ENCODE measurements at regions not wholly inside any gene's neighbourhood (a gene's known extent, or its start where the extent isn't known, plus 50 kb on each side); places are given as distances from the start of the nearest gene placed in this dataset.

DNA sequence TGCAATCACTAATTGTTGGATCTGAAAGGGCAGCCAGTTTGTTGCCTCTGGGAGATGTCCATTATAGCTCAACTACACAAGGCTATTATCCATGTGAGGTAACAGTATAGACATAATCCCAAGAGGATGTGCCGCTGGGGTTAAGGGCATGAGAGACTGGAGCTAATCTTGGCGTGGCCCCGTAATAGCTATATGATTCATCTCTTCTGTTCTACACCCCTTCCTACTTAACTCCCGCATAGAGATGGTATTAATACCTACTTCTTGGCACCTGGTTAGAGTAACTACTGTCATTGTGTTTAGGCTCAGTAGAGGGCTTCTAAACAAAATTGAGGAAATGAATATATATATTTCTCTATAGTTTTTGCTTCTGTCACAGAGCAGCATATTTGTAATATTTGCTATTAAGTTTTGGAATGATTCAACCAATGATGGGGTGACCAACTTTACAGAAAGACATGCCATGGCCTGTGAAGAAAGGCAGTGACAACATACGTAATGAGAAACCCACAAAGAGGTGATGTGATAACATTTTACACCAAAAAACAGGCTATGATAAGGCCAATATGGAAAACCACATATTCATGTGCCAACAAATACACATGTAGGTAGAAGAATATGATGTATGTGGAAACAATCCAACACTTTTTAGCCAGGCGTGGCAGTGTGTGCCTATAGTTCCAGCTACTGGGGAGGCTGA lies 76.8 kb upstream of the DPH6 start:
- ChIA-PET POLR2A (no interaction called here), CTCF (no interaction called here), RAD21 (ENCODE audit: low non-redundant PET in 1 of 2, low total read pairs in 2 of 2, uncharacterized antibody in 2 of 2, unreplicated experiment in 2 of 2) (no interaction called here)
- BruUV-seq (replicated peaks) = no TSS peak
- no peak for DNase-seq (ENCODE audit: low read depth, low spot score)
- Histone ChIP-seq H3K4me3 (replicated peaks in 1 of 2; ENCODE audit: low read depth in 1 of 2, low read length in 2 of 2) (no peak overlapping the region), H2AFZ (ENCODE audit: low read depth, low read length, poor library complexity, severe bottlenecking) (no peak overlapping the region), H3K36me3 (ENCODE audit: control insufficient read depth in 1 of 2, insufficient read depth in 2 of 2, low read length in 2 of 2) (no peaks in the 10 kb centered on the region), H3K27me3 (ENCODE audit: insufficient read depth, low read length) (no peaks in the 10 kb centered on the region), H3K4me1 (ENCODE audit: control insufficient read depth in 1 of 2, insufficient read depth in 2 of 2, low read length in 2 of 2) (no peaks in the 10 kb centered on the region), H3K9me3 (ENCODE audit: control insufficient read depth in 1 of 2, insufficient read depth in 1 of 2, low read depth in 1 of 2, low read length in 2 of 2) (no peaks in the 10 kb centered on the region), H3K4me2 (ENCODE audit: low read length) (no peak overlapping the region), H3K27ac (ENCODE audit: low read depth, low read length) (no peak overlapping the region), H3K79me2 (ENCODE audit: insufficient read depth, low read length) (no peaks in the 10 kb centered on the region), H3K9ac (ENCODE audit: low read length) (no peak overlapping the region), H4K20me1 (ENCODE audit: insufficient read depth) (no peaks in the 10 kb centered on the region), H3K9me2 (ENCODE audit: insufficient read depth) (no peaks in the 10 kb centered on the region)
- no peak for ATAC-seq
- TF ChIP-seq POLR2AphosphoS5 (IDR thresholded peaks at IDR 0.05; ENCODE audit: low read depth, low read length) (no peak), EGR1 (IDR thresholded peaks at IDR 0.05; ENCODE audit: low read depth) (no peak), RAD21 (IDR thresholded peaks at IDR 0.05; ENCODE audit: low read depth) (no peak)
- intact Hi-C loops (cut with micrococcal nuclease) = no loop called here

DNA sequence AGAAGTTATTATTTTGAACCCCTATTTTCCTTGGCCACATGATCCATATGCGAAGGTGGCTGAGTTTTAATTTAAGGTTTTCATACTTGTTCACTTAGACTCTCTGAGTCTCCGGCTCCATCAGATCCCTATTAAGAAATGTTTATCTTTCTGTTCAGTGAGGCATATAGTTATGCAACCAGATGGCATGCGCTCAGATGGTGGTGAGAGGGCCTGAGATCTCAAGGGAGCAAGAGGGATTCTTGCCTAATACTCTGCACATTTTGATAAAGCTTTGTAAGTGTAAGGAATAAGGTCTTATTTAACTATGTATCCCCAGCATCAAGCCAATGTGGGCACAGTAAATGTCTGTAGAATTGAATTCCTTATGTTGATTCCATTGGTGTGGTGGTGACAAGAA lies 78.9 kb upstream of the DPH6 start:
- H3K9me3 ChIP-seq (ENCODE audit: control insufficient read depth in 1 of 2, insufficient read depth in 1 of 2, low read depth in 1 of 2, low read length in 2 of 2) = no peaks in the 10 kb centered on the region
- H3K4me2 ChIP-seq (ENCODE audit: low read length) = no peak overlapping the region
- intact Hi-C loops (cut with micrococcal nuclease) = no loop called here
- H3K79me2 ChIP-seq (ENCODE audit: insufficient read depth, low read length) = no peaks in the 10 kb centered on the region
- no peak overlapping the region for H3K9ac ChIP-seq (ENCODE audit: low read length)
- ATAC-seq (no peak), DNase-seq (ENCODE audit: low read depth, low spot score) (no peak)
- no TSS peak for BruUV-seq (replicated peaks)
- CTCF ChIA-PET = no interaction called here
- H3K4me3 ChIP-seq (replicated peaks in 1 of 2; ENCODE audit: low read depth in 1 of 2, low read length in 2 of 2) = no peak overlapping the region
- H3K27me3 ChIP-seq (ENCODE audit: insufficient read depth, low read length) = no peaks in the 10 kb centered on the region
- POLR2A ChIA-PET = no interaction called here
- H3K4me1 ChIP-seq (ENCODE audit: control insufficient read depth in 1 of 2, insufficient read depth in 2 of 2, low read length in 2 of 2) = no peaks in the 10 kb centered on the region
- H3K9me2 ChIP-seq (ENCODE audit: insufficient read depth) = no peaks in the 10 kb centered on the region
- H3K36me3 ChIP-seq (ENCODE audit: control insufficient read depth in 1 of 2, insufficient read depth in 2 of 2, low read length in 2 of 2) = no peaks in the 10 kb centered on the region
- no peak overlapping the region for H3K27ac ChIP-seq (ENCODE audit: low read depth, low read length)
- no peak for TF ChIP-seq TCF7L2 (IDR thresholded peaks at IDR 0.05; ENCODE audit: borderline replicate concordance, extremely low read depth, insufficient read depth, insufficient read length)
- TF ChIP-seq CEBPB (IDR thresholded peaks at IDR 0.05; ENCODE audit: low read depth) = no peak
- no peak overlapping the region for H2AFZ ChIP-seq (ENCODE audit: low read depth, low read length, poor library complexity, severe bottlenecking)
- H4K20me1 ChIP-seq (ENCODE audit: insufficient read depth) = no peaks in the 10 kb centered on the region
- RAD21 ChIA-PET (ENCODE audit: low non-redundant PET in 1 of 2, low total read pairs in 2 of 2, uncharacterized antibody in 2 of 2, unreplicated experiment in 2 of 2) = no interaction called here

All from HCT116 (cell line).